Left ventricle myocardium inferior (tissue), 1 donor: ENCODE measurements at regions not wholly inside any gene's neighbourhood (a gene's known extent, or its start where the extent isn't known, plus 50 kb on each side); places are given as distances from the start of the nearest gene placed in this dataset.

Experiments
- DNase-seq: peaks from one replicate; pipeline ENCODE4 v3.0.0-alpha.2; 2020
- H3K27ac ChIP-seq: fragments of 200-600 bp; replicated peaks from 2 replicates; pipeline ENCODE4 v1.8.0; 2021
- H3K27me3 ChIP-seq: fragments of 200-600 bp; 2 replicates; pipeline ENCODE4 v1.8.0; 2021; ENCODE audit warnings: low read depth
- H3K36me3 ChIP-seq: fragments of 200-600 bp; 2 replicates; pipeline ENCODE4 v1.8.0; 2021
- H3K4me1 ChIP-seq: fragments of 200-600 bp; 2 replicates; pipeline ENCODE4 v1.8.0; 2021
- H3K4me3 ChIP-seq: fragments of 200-600 bp; 2 replicates; pipeline ENCODE4 v1.8.0; 2021; ENCODE audit warnings: mild to moderate bottlenecking, moderate library complexity
- H3K9me3 ChIP-seq: fragments of 200-600 bp; replicated peaks from 2 replicates; pipeline ENCODE4 v1.8.0; 2021
- intact Hi-C: fragments of 100-400 bp; cut with micrococcal nuclease; formaldehyde crosslinking; loops from one replicate; pipeline ENCODE4 v1.11.0; 2022
- TF ChIP-seq, protein P1 (sequence below): fragments of 200-600 bp; IDR thresholded peaks from 2 replicates; pipeline ENCODE4 v1.8.0; 2021; ENCODE audit warnings: antibody characterized with exemption, mild to moderate bottlenecking, borderline replicate concordance
- donor health status: DM: no; HTN: yes; CAD: no; lungs with severe emphysema.

- no peak overlapping the region for H3K27ac ChIP-seq
- H3K4me3 ChIP-seq = no peak overlapping the region
- DNase-seq = no peak
- H3K9me3 ChIP-seq = no peaks in the 10 kb centered on the region
- H3K27me3 ChIP-seq = no peaks in the 10 kb centered on the region
- intact Hi-C loops = no loop called here
- peaks cover 12% of the 10 kb centered on the region for H3K4me1 ChIP-seq
- H3K36me3 ChIP-seq = no peaks in the 10 kb centered on the region
- TF ChIP-seq, protein P1, sequence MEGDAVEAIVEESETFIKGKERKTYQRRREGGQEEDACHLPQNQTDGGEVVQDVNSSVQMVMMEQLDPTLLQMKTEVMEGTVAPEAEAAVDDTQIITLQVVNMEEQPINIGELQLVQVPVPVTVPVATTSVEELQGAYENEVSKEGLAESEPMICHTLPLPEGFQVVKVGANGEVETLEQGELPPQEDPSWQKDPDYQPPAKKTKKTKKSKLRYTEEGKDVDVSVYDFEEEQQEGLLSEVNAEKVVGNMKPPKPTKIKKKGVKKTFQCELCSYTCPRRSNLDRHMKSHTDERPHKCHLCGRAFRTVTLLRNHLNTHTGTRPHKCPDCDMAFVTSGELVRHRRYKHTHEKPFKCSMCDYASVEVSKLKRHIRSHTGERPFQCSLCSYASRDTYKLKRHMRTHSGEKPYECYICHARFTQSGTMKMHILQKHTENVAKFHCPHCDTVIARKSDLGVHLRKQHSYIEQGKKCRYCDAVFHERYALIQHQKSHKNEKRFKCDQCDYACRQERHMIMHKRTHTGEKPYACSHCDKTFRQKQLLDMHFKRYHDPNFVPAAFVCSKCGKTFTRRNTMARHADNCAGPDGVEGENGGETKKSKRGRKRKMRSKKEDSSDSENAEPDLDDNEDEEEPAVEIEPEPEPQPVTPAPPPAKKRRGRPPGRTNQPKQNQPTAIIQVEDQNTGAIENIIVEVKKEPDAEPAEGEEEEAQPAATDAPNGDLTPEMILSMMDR = no peak
Observed at GRCh38 chr2:19833978-19834377, 67.8 kb downstream of the TTC32 start.

DNA sequence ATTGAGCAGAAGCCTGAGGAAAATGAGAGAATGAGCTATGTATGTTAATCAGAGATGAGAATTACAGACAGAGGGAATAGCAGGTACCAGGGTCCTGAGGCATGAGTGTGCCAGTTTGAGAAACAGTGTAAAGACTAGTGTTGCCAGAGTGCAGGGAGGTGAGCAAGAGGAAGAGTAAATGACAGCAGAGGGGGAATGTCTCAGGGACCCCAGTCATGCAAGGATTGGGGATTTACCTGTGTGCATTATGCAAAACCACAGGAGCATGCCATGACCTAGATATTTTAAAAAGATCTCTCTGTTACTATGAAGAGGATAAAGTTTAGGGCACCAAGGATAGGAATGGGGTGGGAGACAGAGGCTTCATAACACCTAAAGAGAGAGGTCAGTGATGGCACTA is 72.1 kb downstream of the TTC32 start:
- Histone ChIP-seq H3K4me1 (no peaks in the 10 kb centered on the region), H3K4me3 (no peak overlapping the region), H3K27ac (no peak overlapping the region), H3K27me3 (no peaks in the 10 kb centered on the region), H3K9me3 (no peaks in the 10 kb centered on the region), H3K36me3 (no peaks in the 10 kb centered on the region)
- DNase-seq = no peak
- intact Hi-C loops = no loop called here
- TF ChIP-seq, protein P1 = no peak

GRCh38 chr2:19826874-19827273 is 74.9 kb downstream of the TTC32 start:
- DNase-seq = no peak
- TF ChIP-seq, protein P1 = no peak
- Histone ChIP-seq H3K4me3 (no peak overlapping the region), H3K9me3 (no peaks in the 10 kb centered on the region), H3K27me3 (no peaks in the 10 kb centered on the region), H3K36me3 (no peaks in the 10 kb centered on the region), H3K4me1 (no peaks in the 10 kb centered on the region), H3K27ac (no peak overlapping the region)
- intact Hi-C loops = no loop called here

DNA sequence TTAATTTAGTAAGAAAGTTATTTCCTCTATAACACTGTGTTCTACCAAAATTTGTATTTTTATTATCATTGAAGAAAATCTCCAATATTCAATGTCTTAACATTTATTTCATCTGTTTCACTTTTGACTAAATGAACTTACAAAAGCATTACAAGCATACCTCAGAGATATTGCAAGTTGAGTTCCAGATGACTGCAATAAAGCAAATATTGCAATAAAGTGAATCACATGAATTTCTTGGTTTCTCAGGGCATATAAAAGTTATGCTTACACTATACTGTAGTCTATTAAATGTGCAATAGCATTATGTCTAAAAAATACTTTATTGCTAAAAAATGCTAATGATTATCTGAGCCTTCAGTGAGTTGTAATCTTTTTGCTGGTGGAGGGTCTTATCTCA is 78.3 kb downstream of the TTC32 start:
- Histone ChIP-seq H3K27me3 (no peaks in the 10 kb centered on the region), H3K4me1 (peaks cover 12% of the 10 kb centered on the region), H3K27ac (no peak overlapping the region), H3K36me3 (no peaks in the 10 kb centered on the region), H3K9me3 (no peaks in the 10 kb centered on the region), H3K4me3 (no peak overlapping the region)
- no peak for DNase-seq
- TF ChIP-seq, protein P1 = no peak
- intact Hi-C loops = no loop called here

DNA sequence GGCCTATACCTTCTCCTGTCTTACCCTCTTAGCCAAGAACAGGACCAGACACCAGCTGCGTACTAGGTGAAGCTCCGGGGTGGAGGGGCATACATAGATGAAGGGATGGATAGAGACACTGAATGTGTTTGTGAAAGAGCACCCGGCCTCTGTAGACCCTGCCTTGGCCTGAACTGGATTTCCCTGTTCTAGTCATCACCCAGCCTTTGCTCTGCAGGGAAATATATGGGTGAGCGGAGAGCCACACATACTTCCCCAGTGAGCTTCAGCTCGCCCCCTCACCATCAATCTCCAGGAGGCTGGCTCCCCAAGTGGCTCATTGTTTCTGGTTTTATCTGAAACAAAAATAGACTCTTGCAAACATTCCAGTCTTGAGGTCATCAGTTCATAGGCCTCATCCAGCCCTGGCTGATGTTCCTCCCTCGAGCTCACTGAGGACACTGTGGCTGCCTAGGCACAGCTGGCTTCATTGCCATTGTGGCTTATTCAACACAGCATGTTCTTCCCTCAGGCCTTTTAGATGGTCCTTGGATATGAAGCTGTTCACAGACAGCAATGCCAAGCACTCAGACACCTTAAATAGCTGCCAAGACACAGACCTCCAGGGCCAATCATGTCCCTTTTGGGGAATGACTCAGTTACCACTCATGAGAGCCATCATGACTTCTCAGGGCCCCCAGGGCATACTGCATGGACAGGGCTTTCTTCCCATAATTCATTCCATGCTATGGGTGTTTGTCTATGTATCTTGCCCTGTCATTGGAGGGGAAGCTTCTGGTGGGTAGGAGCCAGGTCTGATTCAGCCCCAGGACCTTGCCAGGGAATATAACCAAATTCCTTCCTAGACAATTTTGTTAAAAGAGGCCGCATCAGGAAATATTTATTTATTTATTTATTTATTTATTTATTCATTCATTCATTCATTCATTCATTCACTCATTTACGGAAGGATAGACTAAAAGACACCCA is 82.4 kb downstream of the TTC32 start:
- TF ChIP-seq, protein P1 = no peak
- no peak overlapping the region for H3K27ac ChIP-seq
- no peak for DNase-seq

More for the DNA sequence above, 82.4 kb downstream of the TTC32 start:
- Histone ChIP-seq H3K36me3 (no peaks in the 10 kb centered on the region), H3K27me3 (no peaks in the 10 kb centered on the region), H3K4me1 (peaks cover 20% of the 10 kb centered on the region), H3K4me3 (no peak overlapping the region), H3K9me3 (no peaks in the 10 kb centered on the region)
- intact Hi-C loops = no loop called here
